ENCODE measurements at regions not wholly inside any gene's neighbourhood (a gene's known extent, or its start where the extent isn't known, plus 50 kb on each side); places are given as distances from the start of the nearest gene placed in this dataset.

DNA sequence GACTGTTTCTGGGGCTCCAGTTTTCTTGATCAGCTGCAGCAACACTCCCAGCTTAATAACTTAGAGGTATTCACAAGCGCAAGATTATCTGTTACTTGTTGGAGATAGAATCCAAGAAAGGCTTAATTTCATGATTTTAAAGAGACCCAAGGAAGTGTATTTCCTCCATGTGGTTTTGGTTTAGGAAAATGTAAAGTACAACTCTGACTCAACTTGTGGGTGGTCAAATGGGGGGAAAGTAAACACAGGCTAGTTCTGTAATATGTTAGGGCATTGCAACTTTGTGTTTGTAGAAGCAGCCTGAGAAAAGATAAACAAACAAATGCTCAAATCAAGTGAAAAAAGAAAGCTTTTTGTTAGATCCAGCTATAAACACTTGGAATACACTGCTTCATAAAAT, 90.1 kb upstream of the COL3A1 start:
- TF ChIP-seq, protein P1, sequence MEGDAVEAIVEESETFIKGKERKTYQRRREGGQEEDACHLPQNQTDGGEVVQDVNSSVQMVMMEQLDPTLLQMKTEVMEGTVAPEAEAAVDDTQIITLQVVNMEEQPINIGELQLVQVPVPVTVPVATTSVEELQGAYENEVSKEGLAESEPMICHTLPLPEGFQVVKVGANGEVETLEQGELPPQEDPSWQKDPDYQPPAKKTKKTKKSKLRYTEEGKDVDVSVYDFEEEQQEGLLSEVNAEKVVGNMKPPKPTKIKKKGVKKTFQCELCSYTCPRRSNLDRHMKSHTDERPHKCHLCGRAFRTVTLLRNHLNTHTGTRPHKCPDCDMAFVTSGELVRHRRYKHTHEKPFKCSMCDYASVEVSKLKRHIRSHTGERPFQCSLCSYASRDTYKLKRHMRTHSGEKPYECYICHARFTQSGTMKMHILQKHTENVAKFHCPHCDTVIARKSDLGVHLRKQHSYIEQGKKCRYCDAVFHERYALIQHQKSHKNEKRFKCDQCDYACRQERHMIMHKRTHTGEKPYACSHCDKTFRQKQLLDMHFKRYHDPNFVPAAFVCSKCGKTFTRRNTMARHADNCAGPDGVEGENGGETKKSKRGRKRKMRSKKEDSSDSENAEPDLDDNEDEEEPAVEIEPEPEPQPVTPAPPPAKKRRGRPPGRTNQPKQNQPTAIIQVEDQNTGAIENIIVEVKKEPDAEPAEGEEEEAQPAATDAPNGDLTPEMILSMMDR (conservative IDR thresholded peaks at IDR 0.05; ENCODE audit: low read depth, low read length), result no peak
- no peak for TF ChIP-seq EZH2 (IDR thresholded peaks at IDR 0.05; ENCODE audit: borderline replicate concordance, low read depth, low read length, poor library complexity, severe bottlenecking)

Data from A673 (cell line).